A673 (cell line): ENCODE measurements at regions not wholly inside any gene's neighbourhood (a gene's known extent, or its start where the extent isn't known, plus 50 kb on each side); places are given as distances from the start of the nearest gene placed in this dataset.

Source experiments
- BruUV-seq: library from RNA; stranded (reverse); fragments of 400-500 nt; replicated peaks from 2 replicates; lab custom pipeline; 2021; lab: Mats Ljungman, UMichigan
- CTCF ChIA-PET: fragments of 300-600 bp; sonication (Branson Sonifier 250); formaldehyde crosslinking; loops from one replicate; lab custom pipeline; 2022; ENCODE audit warnings: antibody characterized with exemption; lab: Charles Lee
- POLR2A ChIA-PET: fragments of 300-600 bp; sonication (Branson Sonifier 250); formaldehyde crosslinking; loops from one replicate; lab custom pipeline; 2022; ENCODE audit warnings: antibody characterized with exemption; ENCODE audit not compliant: low non-redundant PET; lab: Charles Lee
- DNase-seq: peaks from one replicate; pipeline ENCODE4 v3.0.0-alpha.2; 2015; ENCODE audit warnings: low spot score
- H3K27ac ChIP-seq: fragments of 200-600 bp; sonication (generic); 2 replicates; pipeline ENCODE4 v1.5.1; 2016; ENCODE audit warnings: mixed run types, low read depth, mild to moderate bottlenecking, mixed read lengths, antibody characterized with exemption, low read length; ENCODE audit not compliant: poor library complexity, severe bottlenecking
- H3K27me3 ChIP-seq: fragments of 200-600 bp; sonication (generic); replicated peaks from 2 replicates; pipeline ENCODE4 v1.6.1; 2017; ENCODE audit warnings: mixed run types, low read depth, mild to moderate bottlenecking, mixed read lengths, antibody characterized with exemption, low read length; ENCODE audit not compliant: insufficient read depth, poor library complexity
- H3K36me3 ChIP-seq: fragments of 200-600 bp; sonication (generic); 2 replicates; pipeline ENCODE4 v1.6.1; 2016; ENCODE audit warnings: mixed run types, mild to moderate bottlenecking, mixed read lengths, antibody characterized with exemption, low read length; ENCODE audit not compliant: insufficient read depth, poor library complexity, severe bottlenecking
- H3K4me1 ChIP-seq: fragments of 200-600 bp; sonication (generic); 2 replicates; pipeline ENCODE4 v1.6.1; 2017; ENCODE audit warnings: mixed run types, mild to moderate bottlenecking, mixed read lengths, antibody characterized with exemption, low read length; ENCODE audit not compliant: insufficient read depth, poor library complexity, severe bottlenecking
- H3K4me3 ChIP-seq: fragments of 200-600 bp; sonication (generic); 2 replicates; pipeline ENCODE4 v1.5.1; 2016; ENCODE audit warnings: low read depth, mixed run types, mild to moderate bottlenecking, mixed read lengths, low read length; ENCODE audit not compliant: poor library complexity, severe bottlenecking
- H3K9me3 ChIP-seq: fragments of 200-600 bp; sonication (generic); 2 replicates; pipeline ENCODE4 v1.6.1; 2016; ENCODE audit warnings: mixed run types, low read depth, mild to moderate bottlenecking, mixed read lengths, antibody characterized with exemption, low read length; ENCODE audit not compliant: poor library complexity, severe bottlenecking
- CTCF ChIP-seq: fragments of 300-800, 200-600 bp; sonication (generic); conservative IDR thresholded peaks from 2 replicates; pipeline ENCODE4 v1.5.1; 2017; ENCODE audit warnings: low read depth, mild to moderate bottlenecking, antibody characterized with exemption, low read length, moderate library complexity, mixed read lengths
- EZH2 ChIP-seq: fragments of 200-600 bp; sonication (generic); IDR thresholded peaks from 2 replicates; pipeline ENCODE4 v1.6.1; 2017; ENCODE audit warnings: borderline replicate concordance, low read depth, mild to moderate bottlenecking, mixed read lengths, antibody characterized with exemption, low read length; ENCODE audit not compliant: poor library complexity, severe bottlenecking
- intact Hi-C: fragments of 100-400 bp; cut with micrococcal nuclease; formaldehyde crosslinking; loops from one replicate; pipeline ENCODE4 v1.10.0; 2022; ENCODE audit not compliant: unreplicated experiment

GRCh38 chr6:4485735-4486134 lies 290.5 kb upstream of the CDYL start:
- no peaks in the 10 kb centered on the region for H3K27me3 ChIP-seq
- POLR2A ChIA-PET = no interaction called here
- CTCF ChIA-PET = no interaction called here
- no peaks in the 10 kb centered on the region for H3K36me3 ChIP-seq
- no peaks in the 10 kb centered on the region for H3K4me1 ChIP-seq
- BruUV-seq = no TSS peak
- no peak overlapping the region for H3K27ac ChIP-seq
- intact Hi-C loops = no loop called here
- TF ChIP-seq EZH2 = no peak
- TF ChIP-seq CTCF = no peak
- H3K4me3 ChIP-seq = no peak overlapping the region
- no peak for DNase-seq
- peaks cover 12% of the 10 kb centered on the region for H3K9me3 ChIP-seq

- Histone ChIP-seq H3K4me1 (no peaks in the 10 kb centered on the region), H3K27me3 (peaks cover 9% of the 10 kb centered on the region), H3K4me3 (no peak overlapping the region), H3K9me3 (no peaks in the 10 kb centered on the region), H3K27ac (no peak overlapping the region), H3K36me3 (no peaks in the 10 kb centered on the region)
- no TSS peak for BruUV-seq
- intact Hi-C loops = no loop called here
- CTCF ChIA-PET = no interaction called here
- TF ChIP-seq EZH2 (no peak), CTCF (no peak)
- DNase-seq = no peak
- POLR2A ChIA-PET = no interaction called here
These were observed 293.7 kb upstream of the CDYL start for GRCh38 chr6:4482461-4482860.

GRCh38 chr6:4480788-4481735 lies 295.1 kb upstream of the CDYL start:
- H3K4me1 ChIP-seq = no peaks in the 10 kb centered on the region
- CTCF ChIA-PET = no interaction called here
- BruUV-seq = no TSS peak
- POLR2A ChIA-PET = no interaction called here
- peaks cover 12% of the 10 kb centered on the region for H3K27me3 ChIP-seq
- no peak overlapping the region for H3K4me3 ChIP-seq
- no peak for DNase-seq
- no peaks in the 10 kb centered on the region for H3K9me3 ChIP-seq
- no peak for TF ChIP-seq CTCF
- no peak for TF ChIP-seq EZH2
- no peaks in the 10 kb centered on the region for H3K36me3 ChIP-seq
- intact Hi-C loops = no loop called here
- no peak overlapping the region for H3K27ac ChIP-seq
